Tibial nerve (tissue), 3 donors: ENCODE measurements at regions not wholly inside any gene's neighbourhood (a gene's known extent, or its start where the extent isn't known, plus 50 kb on each side); places are given as distances from the start of the nearest gene placed in this dataset.

Experiments used
- POLR2A ChIP-seq, 2 donors: fragments of 450-650 bp; IDR thresholded peaks; one replicate each; pipeline ENCODE4 v1.6.1; 2017; ENCODE audit warnings: antibody characterized with exemption in 2 of 2, mild to moderate bottlenecking in 2 of 2, moderate library complexity in 2 of 2
- TF ChIP-seq, protein P1 (sequence below), 5 experiments: fragments of 200-600 bp in 3 of 5; fragments of 450-650 bp in 2 of 5; sonication (generic) in 3 of 5; IDR thresholded peaks; one replicate each; pipeline ENCODE4 v1.5.1; 2016 to 2019; ENCODE audit warnings: antibody characterized with exemption in 5 of 5, mild to moderate bottlenecking in 3 of 5, moderate library complexity in 2 of 5

DNA sequence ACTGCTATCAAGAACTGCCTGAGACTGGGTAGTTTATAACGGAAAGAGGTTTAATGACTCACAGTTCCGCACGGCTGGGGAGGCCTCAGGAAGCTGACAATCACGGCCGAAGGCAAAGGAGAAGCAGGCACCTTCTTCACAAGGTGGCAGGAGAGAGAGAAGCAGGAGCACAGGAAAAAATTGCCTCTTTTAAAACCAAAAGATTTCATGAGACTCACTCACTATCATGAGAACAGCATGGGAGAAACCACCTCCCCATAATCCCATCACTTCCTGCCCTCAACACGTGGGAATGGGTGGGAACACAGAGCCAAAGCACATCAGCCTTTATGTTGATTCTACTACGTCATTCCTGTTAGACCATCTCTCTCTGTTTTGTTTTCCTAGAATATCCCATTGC, 650.9 kb upstream of the SEMA6D start:
- TF ChIP-seq, protein P1, sequence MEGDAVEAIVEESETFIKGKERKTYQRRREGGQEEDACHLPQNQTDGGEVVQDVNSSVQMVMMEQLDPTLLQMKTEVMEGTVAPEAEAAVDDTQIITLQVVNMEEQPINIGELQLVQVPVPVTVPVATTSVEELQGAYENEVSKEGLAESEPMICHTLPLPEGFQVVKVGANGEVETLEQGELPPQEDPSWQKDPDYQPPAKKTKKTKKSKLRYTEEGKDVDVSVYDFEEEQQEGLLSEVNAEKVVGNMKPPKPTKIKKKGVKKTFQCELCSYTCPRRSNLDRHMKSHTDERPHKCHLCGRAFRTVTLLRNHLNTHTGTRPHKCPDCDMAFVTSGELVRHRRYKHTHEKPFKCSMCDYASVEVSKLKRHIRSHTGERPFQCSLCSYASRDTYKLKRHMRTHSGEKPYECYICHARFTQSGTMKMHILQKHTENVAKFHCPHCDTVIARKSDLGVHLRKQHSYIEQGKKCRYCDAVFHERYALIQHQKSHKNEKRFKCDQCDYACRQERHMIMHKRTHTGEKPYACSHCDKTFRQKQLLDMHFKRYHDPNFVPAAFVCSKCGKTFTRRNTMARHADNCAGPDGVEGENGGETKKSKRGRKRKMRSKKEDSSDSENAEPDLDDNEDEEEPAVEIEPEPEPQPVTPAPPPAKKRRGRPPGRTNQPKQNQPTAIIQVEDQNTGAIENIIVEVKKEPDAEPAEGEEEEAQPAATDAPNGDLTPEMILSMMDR (IDR thresholded peaks at IDR 0.05): no peak
- no peak for TF ChIP-seq POLR2A (IDR thresholded peaks at IDR 0.05)
